SJSA1 (cell line): ENCODE measurements at regions not wholly inside any gene's neighbourhood (a gene's known extent, or its start where the extent isn't known, plus 50 kb on each side); places are given as distances from the start of the nearest gene placed in this dataset.
"Not testable (repeated sequence)": the region's sequence is repeated elsewhere in the genome, so short reads cannot be mapped to it uniquely, and the experiment has no call there.

Source experiments
- DNase-seq, 2 experiments: peaks; one replicate each; pipeline ENCODE4 v3.0.0-alpha.2; 2015 to 2020; ENCODE audit warnings: low spot score in 2 of 2, low read depth in 1 of 2
- H3K27ac ChIP-seq: fragments of 250-450 bp; sonication (Bioruptor Pico); 2 replicates; pipeline ENCODE4 v1.5.1; 2020; ENCODE audit warnings: mild to moderate bottlenecking, moderate library complexity
- H3K27me3 ChIP-seq: fragments of 250-450 bp; sonication (Bioruptor Pico); replicated peaks from 2 replicates; pipeline ENCODE4 v1.5.1; 2020; ENCODE audit warnings: mild to moderate bottlenecking, moderate library complexity
- H3K36me3 ChIP-seq: fragments of 250-450 bp; sonication (Bioruptor Pico); 2 replicates; pipeline ENCODE4 v1.5.1; 2020; ENCODE audit warnings: mild to moderate bottlenecking
- H3K4me1 ChIP-seq: fragments of 250-450 bp; sonication (Bioruptor Pico); replicated peaks from 2 replicates; pipeline ENCODE4 v1.6.1; 2021; ENCODE audit warnings: mild to moderate bottlenecking
- H3K4me3 ChIP-seq: fragments of 250-450 bp; sonication (Bioruptor Pico); 2 replicates; pipeline ENCODE4 v1.5.1; 2020; ENCODE audit warnings: mild to moderate bottlenecking
- H3K9me3 ChIP-seq: fragments of 250-450 bp; sonication (Bioruptor Pico); replicated peaks from 2 replicates; pipeline ENCODE4 v1.5.1; 2020; ENCODE audit warnings: mild to moderate bottlenecking

- Histone ChIP-seq H3K9me3 (peaks cover 3% of the 10 kb centered on the region; the same call in 1 of the 2 replicates), H3K36me3 (no peaks in the 10 kb centered on the region), H3K4me1 (no peaks in the 10 kb centered on the region), H3K27me3 (no peaks in the 10 kb centered on the region), H3K4me3 (no peak overlapping the region), H3K27ac (no peak overlapping the region)
- no peak for DNase-seq
These were observed 1193.7 kb upstream of the ADGRL2 start for GRCh38 chr1:80607064-80607463.

DNA sequence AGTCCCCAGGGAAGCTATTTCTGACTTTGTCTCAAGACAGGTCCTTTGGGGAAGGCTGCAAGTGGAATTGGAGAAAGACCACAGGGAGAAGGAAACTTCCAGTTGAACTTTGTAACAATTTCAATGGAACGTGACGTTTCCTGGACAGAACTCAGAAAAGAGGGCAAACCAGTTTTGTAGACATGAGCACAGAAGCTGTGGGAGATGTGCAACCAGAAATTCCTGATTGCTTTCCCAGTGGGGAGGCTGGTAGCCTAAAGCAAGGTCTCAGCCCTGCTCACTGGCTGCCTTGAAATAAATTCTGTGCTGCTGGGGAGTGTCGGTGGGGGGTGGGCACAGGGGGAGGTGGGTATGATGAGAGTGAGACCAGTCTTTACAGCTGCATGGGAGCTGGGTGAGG, 1206.7 kb upstream of the ADGRL2 start:
- Histone ChIP-seq H3K4me3 (no peak overlapping the region), H3K27ac (no peak overlapping the region), H3K27me3 (no peaks in the 10 kb centered on the region), H3K36me3 (no peaks in the 10 kb centered on the region), H3K4me1 (no peaks in the 10 kb centered on the region), H3K9me3 (peaks cover 6% of the 10 kb centered on the region; the same call in 1 of the 2 replicates)
- no peak for DNase-seq

DNA sequence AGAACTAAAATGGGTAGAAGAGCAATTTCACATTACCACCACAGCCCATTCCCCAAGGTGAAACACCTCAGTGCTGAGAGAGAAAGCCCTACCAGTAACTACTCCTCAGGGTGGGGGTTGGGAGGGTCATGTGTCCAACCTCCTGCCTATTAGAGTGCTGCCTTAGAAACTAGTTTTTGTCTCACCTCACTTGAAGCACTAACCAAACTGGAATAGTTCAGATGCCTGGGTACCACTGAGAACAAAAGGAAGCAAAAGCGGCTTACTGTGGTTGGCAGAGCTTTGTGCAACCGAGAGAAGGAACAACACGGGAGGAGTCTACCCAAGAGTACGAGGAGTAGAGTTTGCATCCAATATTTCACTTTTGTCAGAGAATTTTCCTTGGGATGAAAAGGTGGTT, 1207.5 kb upstream of the ADGRL2 start:
- no peaks in the 10 kb centered on the region for H3K27me3 ChIP-seq
- no peak for DNase-seq
- H3K4me1 ChIP-seq = no peaks in the 10 kb centered on the region
- H3K36me3 ChIP-seq = no peaks in the 10 kb centered on the region
- no peak overlapping the region for H3K4me3 ChIP-seq
- H3K9me3 ChIP-seq = peaks cover 6% of the 10 kb centered on the region; the same call in 1 of the 2 replicates
- no peak overlapping the region for H3K27ac ChIP-seq

DNA sequence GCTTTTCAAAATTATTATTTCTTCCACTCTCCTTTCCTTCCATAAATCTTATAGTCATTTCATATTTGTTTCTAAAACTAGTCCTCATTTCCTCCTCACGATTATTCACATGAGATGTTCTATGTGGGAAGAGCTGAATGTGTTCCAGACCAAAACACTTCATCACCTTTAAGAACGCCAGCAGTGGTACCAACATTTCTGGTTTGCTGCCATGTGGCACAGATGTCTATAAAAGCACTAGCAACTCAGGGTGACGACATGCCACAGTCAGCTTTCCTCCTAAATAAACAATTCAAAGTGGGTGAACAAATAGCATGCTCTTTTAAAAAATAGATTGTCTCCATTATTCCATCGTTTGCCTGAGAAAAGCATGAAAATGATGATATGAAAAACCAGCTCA, 1217.8 kb upstream of the ADGRL2 start:
- no peaks in the 10 kb centered on the region for H3K4me1 ChIP-seq
- no peak overlapping the region for H3K27ac ChIP-seq
- no peaks in the 10 kb centered on the region for H3K9me3 ChIP-seq
- no peaks in the 10 kb centered on the region for H3K36me3 ChIP-seq
- H3K27me3 ChIP-seq = no peaks in the 10 kb centered on the region
- no peak for DNase-seq
- H3K4me3 ChIP-seq = no peak overlapping the region

GRCh38 chr1:80579055-80579454, 1221.7 kb upstream of the ADGRL2 start:
- Histone ChIP-seq H3K27ac (no peak overlapping the region), H3K4me1 (no peaks in the 10 kb centered on the region), H3K36me3 (no peaks in the 10 kb centered on the region), H3K27me3 (no peaks in the 10 kb centered on the region), H3K9me3 (no peaks in the 10 kb centered on the region), H3K4me3 (no peak overlapping the region)
- no peak for DNase-seq

DNA sequence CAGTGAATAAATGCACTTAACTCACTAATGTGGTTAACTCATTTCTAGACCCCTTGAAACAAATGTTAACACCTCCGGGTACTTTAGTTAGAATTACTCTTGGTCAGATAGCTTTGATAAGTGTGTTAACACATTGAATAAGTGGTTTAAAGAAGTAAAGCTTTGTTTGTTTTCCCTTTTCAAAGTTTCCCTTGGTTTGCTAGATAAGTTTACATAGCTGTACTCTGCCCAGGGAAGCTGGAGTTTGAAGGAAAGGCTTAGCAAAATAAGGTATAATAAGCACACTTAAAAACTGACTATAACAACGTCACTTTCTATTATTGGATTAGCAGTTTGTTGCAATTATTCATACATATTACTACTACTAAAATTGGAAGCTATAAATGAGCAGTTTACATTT, 1233.9 kb upstream of the ADGRL2 start:
- Histone ChIP-seq H3K27me3 (no peaks in the 10 kb centered on the region), H3K4me1 (no peaks in the 10 kb centered on the region), H3K36me3 (no peaks in the 10 kb centered on the region), H3K4me3 (no peak overlapping the region), H3K27ac (no peak overlapping the region), H3K9me3 (no peaks in the 10 kb centered on the region)
- DNase-seq = no peak

- no peak for DNase-seq
- H3K4me1 ChIP-seq = no peaks in the 10 kb centered on the region
- no peaks in the 10 kb centered on the region for H3K9me3 ChIP-seq
- H3K4me3 ChIP-seq = no peak overlapping the region
- H3K27ac ChIP-seq = no peak overlapping the region
- H3K36me3 ChIP-seq = no peaks in the 10 kb centered on the region
- no peaks in the 10 kb centered on the region for H3K27me3 ChIP-seq
These were observed 1234.6 kb upstream of the ADGRL2 start for GRCh38 chr1:80566123-80566522.

- DNase-seq = no peak
- no peak overlapping the region for H3K4me3 ChIP-seq
- H3K27ac ChIP-seq = no peak overlapping the region
- H3K27me3 ChIP-seq = no peaks in the 10 kb centered on the region
- H3K4me1 ChIP-seq = no peaks in the 10 kb centered on the region
- no peaks in the 10 kb centered on the region for H3K36me3 ChIP-seq
- no peaks in the 10 kb centered on the region for H3K9me3 ChIP-seq
These were observed 1235.3 kb upstream of the ADGRL2 start for GRCh38 chr1:80565406-80565805.

DNA sequence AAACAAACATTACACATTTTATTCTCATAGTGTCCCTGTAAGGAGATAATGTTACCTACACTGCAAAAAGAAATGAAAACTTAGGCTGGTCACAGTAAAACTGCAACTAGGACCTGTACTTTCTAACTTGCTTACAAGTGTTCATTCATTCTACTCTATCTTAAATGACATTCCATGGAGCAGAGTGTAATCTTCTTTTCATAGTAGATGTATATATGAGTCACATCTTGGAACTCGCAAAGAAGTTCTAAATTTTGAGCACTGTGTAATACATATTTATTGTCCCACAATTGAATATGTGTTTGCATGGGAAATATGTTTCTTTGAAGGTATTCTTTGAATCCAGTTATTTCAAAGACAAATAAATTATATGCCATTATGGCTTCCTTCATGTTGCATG, 1258.5 kb upstream of the ADGRL2 start:
- H3K27me3 ChIP-seq = no peaks in the 10 kb centered on the region
- H3K9me3 ChIP-seq = no peaks in the 10 kb centered on the region
- no peak overlapping the region for H3K4me3 ChIP-seq
- no peaks in the 10 kb centered on the region for H3K36me3 ChIP-seq
- peak in 1 of 2 experiments; percentile 20 for DNase-seq
- H3K4me1 ChIP-seq = no peaks in the 10 kb centered on the region
- H3K27ac ChIP-seq = no peak overlapping the region

DNA sequence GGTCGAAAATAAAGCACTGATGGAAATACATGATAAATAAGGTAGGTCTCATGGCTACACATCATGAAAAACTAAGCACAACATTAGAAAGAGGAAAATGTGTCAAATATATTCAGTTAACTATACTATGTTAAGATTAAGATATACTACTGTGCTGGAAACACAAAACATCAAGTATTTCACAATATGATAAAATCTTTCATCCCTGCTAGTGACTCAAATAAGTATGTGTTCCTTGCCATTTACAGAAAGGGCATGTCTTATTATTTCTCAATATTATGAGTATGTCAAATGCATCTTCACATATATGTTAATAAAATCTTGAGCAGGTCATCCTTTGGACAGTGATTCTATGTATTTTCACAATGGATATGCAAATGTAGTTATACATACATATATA, 1260.1 kb upstream of the ADGRL2 start:
- Histone ChIP-seq H3K27ac (no peak overlapping the region), H3K9me3 (no peaks in the 10 kb centered on the region), H3K4me1 (peaks cover 1% of the 10 kb centered on the region; the same call in 1 of the 2 replicates), H3K4me3 (no peak overlapping the region), H3K36me3 (no peaks in the 10 kb centered on the region), H3K27me3 (no peaks in the 10 kb centered on the region)
- no peak for DNase-seq

DNA sequence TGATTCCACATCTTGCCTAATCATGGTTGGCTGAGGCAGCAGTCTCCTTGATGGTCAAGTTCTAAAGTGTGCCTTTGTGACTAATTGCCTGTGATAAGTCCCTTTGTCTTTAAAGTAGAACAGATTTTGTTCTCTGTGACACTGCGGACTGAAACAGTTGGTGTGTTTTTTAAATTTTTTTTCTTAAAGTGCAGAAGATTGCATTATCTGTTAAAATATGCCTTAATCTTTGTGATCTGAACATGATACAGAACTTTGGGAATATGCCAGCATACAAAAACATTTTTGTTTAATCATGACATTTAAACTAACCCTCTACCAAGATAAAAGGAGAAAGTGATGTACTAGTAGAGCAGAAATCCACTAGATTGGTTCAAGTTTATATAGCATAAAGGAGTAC, 1260.6 kb upstream of the ADGRL2 start:
- Histone ChIP-seq H3K4me1 (peaks cover 6% of the 10 kb centered on the region), H3K27ac (no peak overlapping the region), H3K36me3 (no peaks in the 10 kb centered on the region), H3K4me3 (no peak overlapping the region), H3K27me3 (no peaks in the 10 kb centered on the region), H3K9me3 (no peaks in the 10 kb centered on the region)
- DNase-seq = no peak

DNA sequence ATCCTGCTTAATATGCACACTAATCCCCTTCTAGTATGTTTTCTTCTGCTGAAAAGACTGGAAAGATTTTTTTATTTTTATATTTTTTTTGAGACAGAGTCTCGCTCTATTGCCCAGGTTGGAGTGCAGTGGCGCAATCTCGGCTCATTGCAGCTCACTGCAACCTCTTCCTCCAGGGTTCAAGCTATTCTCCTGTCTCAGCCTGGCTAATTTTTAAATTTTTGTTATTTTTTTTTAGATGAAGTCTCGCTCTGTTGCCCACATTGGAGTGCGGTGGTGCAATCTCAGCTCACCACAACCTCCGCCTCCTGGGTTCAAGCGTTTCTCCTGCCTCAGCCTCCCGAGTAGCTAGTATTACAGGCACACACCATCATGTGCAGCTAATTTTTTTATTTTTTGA, 1261.4 kb upstream of the ADGRL2 start:
- not testable (repeated sequence) for H3K27ac ChIP-seq, H3K27me3 ChIP-seq, H3K36me3 ChIP-seq, H3K4me3 ChIP-seq, DNase-seq, H3K9me3 ChIP-seq
- H3K4me1 ChIP-seq = peaks cover 14% of the 10 kb centered on the region

DNA sequence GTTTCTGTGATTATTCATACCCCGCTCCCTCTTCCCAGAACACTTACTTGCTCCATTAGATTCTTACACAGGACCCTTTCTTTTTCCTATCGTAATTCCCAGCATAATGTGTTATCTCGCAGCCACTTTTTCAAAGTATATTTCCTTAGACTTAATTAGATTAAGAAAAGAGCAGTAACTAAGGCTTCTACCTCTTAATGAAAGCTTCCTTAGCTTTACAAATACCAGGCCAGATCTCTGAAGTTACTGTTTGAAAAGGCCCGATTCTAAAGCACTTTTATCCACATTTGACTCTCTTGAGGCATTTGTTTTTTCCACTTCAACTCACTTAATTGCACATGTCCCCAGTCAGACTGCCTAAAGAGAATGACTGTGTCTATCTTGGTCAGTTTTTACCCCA, 1264.3 kb upstream of the ADGRL2 start:
- no peak overlapping the region for H3K4me3 ChIP-seq

GRCh38 chr1:80535466-80535865, 1265.3 kb upstream of the ADGRL2 start:
- Histone ChIP-seq H3K4me3 (no peak overlapping the region), H3K27ac (peak overlapping the region; percentile 35), H3K27me3 (no peaks in the 10 kb centered on the region), H3K36me3 (no peaks in the 10 kb centered on the region), H3K9me3 (no peaks in the 10 kb centered on the region), H3K4me1 (peaks cover 28% of the 10 kb centered on the region)
- DNase-seq = no peak

More for the DNA sequence above, 1264.3 kb upstream of the ADGRL2 start:
- no peaks in the 10 kb centered on the region for H3K36me3 ChIP-seq
- H3K4me1 ChIP-seq = peaks cover 28% of the 10 kb centered on the region
- DNase-seq = no peak
- no peak overlapping the region for H3K27ac ChIP-seq
- H3K27me3 ChIP-seq = no peaks in the 10 kb centered on the region
- no peaks in the 10 kb centered on the region for H3K9me3 ChIP-seq

DNA sequence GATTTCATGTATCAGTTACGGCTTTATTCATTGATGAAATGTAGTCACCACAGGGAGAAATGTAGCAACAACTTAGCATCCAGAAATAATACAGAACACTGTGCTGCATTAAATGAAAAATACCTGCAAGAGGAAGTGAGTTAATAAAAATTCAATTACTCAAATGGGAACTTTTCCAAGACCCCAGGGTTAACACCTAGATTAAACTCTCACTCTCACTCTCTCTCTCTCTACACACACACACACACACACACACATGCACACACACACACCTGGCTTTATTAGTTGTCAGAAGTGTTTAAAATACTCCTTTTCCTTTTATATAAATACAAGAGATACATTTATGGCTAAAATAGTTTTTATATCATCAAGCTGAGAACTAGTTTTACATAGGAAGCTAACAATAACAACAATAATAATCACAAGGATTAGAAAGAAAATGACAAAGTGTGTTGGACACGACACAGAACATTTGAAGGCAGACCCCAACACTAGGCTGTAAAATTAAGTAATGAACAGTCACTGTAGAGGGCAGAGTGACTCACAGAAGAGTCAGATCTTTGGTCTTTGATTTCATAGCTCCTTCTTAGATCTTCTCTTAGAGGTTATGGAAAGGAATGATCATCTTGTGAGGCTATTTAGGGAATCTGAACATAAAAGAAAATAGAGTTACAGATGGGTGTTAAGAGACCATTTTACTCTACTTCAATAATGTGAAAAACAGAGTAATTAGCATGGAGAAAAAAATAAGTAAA, 1266.0 kb upstream of the ADGRL2 start:
- Histone ChIP-seq H3K27ac (peak overlapping the region; percentile 35), H3K36me3 (no peaks in the 10 kb centered on the region), H3K27me3 (no peaks in the 10 kb centered on the region), H3K9me3 (no peaks in the 10 kb centered on the region), H3K4me1 (peaks cover 28% of the 10 kb centered on the region), H3K4me3 (no peak overlapping the region)
- DNase-seq = peak in 1 of 2 experiments; percentile 36
